ENCODE measurements at regions not wholly inside any gene's neighbourhood (a gene's known extent, or its start where the extent isn't known, plus 50 kb on each side); places are given as distances from the start of the nearest gene placed in this dataset.

DNA sequence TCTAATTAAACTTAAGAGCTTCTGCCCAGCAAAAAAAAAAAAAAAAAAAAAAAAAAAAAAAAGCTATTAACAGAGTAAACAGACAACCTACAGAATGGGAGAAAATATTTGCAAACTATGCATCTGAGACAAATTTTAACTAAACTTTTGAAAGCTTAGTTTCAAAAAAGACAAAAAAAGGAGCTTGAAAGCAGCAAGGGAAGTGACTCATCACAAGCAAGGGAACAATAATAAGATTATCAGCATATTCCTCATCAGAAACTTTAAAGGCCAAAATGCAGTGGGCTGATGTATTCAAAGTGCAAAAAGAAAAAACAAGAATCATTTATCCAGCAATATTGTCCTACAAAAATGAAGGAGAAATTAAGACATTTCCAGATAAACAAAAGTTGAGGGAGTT, 158.6 kb downstream of the RNF144B start:
- Histone ChIP-seq H3K27me3 (ENCODE audit: insufficient read depth) (no peaks in the 10 kb centered on the region), H3K4me1 (ENCODE audit: control insufficient read depth in 1 of 2, insufficient read depth in 2 of 2, low read depth in 1 of 2, low read length in 1 of 2) (no peaks in the 10 kb centered on the region), H4K20me1 (ENCODE audit: insufficient read depth) (no peaks in the 10 kb centered on the region), H3K27ac (ENCODE audit: low read depth in 2 of 2, low read length in 1 of 2) (no peak overlapping the region), H3K36me3 (replicated peaks in 1 of 2; ENCODE audit: control insufficient read depth in 1 of 2, insufficient read depth in 2 of 2, low read length in 1 of 2) (peaks cover 0 to 3% of the 10 kb centered on the region in 2 experiments), H2AFZ (ENCODE audit: low read depth) (no peak overlapping the region), H3K4me3 (ENCODE audit: low read depth in 2 of 2, low read length in 1 of 2) (no peak overlapping the region), H3K9ac (no peak overlapping the region), H3K79me2 (ENCODE audit: insufficient read depth) (no peaks in the 10 kb centered on the region), H3K4me2 (no peak overlapping the region), H3K9me3 (0 out of 2 replicates have a peak, but pooled peaks cover 5% of the 10 kb centered on the region), H3K9me2 (no peaks in the 10 kb centered on the region; the same call in 1 of the 2 replicates), H3F3A (replicated peaks; ENCODE audit: insufficient read depth) (no peaks in the 10 kb centered on the region)
- ChIA-PET CTCF (no interaction called here), POLR2A (no interaction called here)
- no peak for TF ChIP-seq TEAD4 (IDR thresholded peaks at IDR 0.05; ENCODE audit: borderline replicate concordance, insufficient read depth)
- TF ChIP-seq NFIC (IDR thresholded peaks at IDR 0.05; ENCODE audit: borderline replicate concordance), result no peak
- no peak for TF ChIP-seq MXI1 (IDR thresholded peaks at IDR 0.05; ENCODE audit: low read depth, low read length)
- TF ChIP-seq EP300 (IDR thresholded peaks at IDR 0.05; ENCODE audit: borderline replicate concordance in 1 of 2, low read depth in 1 of 2, low read length in 1 of 2), result no peak
- TF ChIP-seq, protein P1, sequence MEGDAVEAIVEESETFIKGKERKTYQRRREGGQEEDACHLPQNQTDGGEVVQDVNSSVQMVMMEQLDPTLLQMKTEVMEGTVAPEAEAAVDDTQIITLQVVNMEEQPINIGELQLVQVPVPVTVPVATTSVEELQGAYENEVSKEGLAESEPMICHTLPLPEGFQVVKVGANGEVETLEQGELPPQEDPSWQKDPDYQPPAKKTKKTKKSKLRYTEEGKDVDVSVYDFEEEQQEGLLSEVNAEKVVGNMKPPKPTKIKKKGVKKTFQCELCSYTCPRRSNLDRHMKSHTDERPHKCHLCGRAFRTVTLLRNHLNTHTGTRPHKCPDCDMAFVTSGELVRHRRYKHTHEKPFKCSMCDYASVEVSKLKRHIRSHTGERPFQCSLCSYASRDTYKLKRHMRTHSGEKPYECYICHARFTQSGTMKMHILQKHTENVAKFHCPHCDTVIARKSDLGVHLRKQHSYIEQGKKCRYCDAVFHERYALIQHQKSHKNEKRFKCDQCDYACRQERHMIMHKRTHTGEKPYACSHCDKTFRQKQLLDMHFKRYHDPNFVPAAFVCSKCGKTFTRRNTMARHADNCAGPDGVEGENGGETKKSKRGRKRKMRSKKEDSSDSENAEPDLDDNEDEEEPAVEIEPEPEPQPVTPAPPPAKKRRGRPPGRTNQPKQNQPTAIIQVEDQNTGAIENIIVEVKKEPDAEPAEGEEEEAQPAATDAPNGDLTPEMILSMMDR (IDR thresholded peaks at IDR 0.05), result no peak
- TF ChIP-seq FOXJ3 (CRISPR knock-in tag; IDR thresholded peaks at IDR 0.05), result no peak
- TF ChIP-seq TAF1 (IDR thresholded peaks at IDR 0.05; ENCODE audit: borderline replicate concordance, low read depth, low read length), result no peak
- TF ChIP-seq GABPA (IDR thresholded peaks at IDR 0.05; ENCODE audit: low read depth), result no peak
- no peak for TF ChIP-seq YY1 (IDR thresholded peaks at IDR 0.05; ENCODE audit: low read depth)
- TF ChIP-seq EZH2phosphoT487 (IDR thresholded peaks at IDR 0.05; ENCODE audit: borderline replicate concordance, low read depth), result no peak
- no peak for DNase-seq

DNA sequence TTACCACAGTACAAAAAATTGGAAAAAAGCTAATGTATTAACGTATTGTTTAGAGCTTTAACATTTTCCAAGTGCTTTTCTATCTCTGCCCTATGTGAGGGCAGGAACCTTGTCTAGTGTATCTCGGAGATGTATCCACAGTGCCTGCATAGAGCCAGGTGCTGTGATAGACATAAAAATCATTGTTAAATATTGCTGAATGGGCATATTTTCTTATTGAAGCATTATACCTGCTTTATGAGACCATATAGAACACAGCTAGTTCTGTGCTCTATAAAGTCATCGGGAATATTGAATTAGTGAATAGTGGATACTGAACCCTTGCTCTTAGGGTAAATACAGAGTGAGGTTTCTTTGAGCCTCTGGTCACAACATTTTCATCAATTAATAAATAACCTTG, 163.0 kb downstream of the RNF144B start:
- Histone ChIP-seq H3K4me3 (ENCODE audit: low read depth in 2 of 2, low read length in 1 of 2) (no peak overlapping the region), H3K79me2 (ENCODE audit: insufficient read depth) (no peaks in the 10 kb centered on the region), H3K9me2 (no peaks in the 10 kb centered on the region; the same call in 1 of the 2 replicates), H4K20me1 (ENCODE audit: insufficient read depth) (no peaks in the 10 kb centered on the region), H3K4me2 (no peak overlapping the region), H3K9me3 (no peaks in the 10 kb centered on the region), H3K27ac (ENCODE audit: low read depth in 2 of 2, low read length in 1 of 2) (no peak overlapping the region), H3F3A (replicated peaks; ENCODE audit: insufficient read depth) (no peaks in the 10 kb centered on the region), H3K27me3 (ENCODE audit: insufficient read depth) (no peaks in the 10 kb centered on the region), H3K4me1 (ENCODE audit: control insufficient read depth in 1 of 2, insufficient read depth in 2 of 2, low read depth in 1 of 2, low read length in 1 of 2) (no peaks in the 10 kb centered on the region), H3K36me3 (replicated peaks in 1 of 2; ENCODE audit: control insufficient read depth in 1 of 2, insufficient read depth in 2 of 2, low read length in 1 of 2) (no peaks in the 10 kb centered on the region), H2AFZ (ENCODE audit: low read depth) (no peak overlapping the region), H3K9ac (no peak overlapping the region)
- POLR2A ChIA-PET, result no interaction called here
- CTCF ChIA-PET, result interaction anchor here (1.0 kb wide), 1 partner anchor 22 kb away, joined by 3 read pairs; no protein-coding TSS in a partner anchor
- no peak for DNase-seq
- TF ChIP-seq TCF12 (IDR thresholded peaks at IDR 0.05), result no peak
- TF ChIP-seq GABPA (IDR thresholded peaks at IDR 0.05; ENCODE audit: low read depth), result no peak
- TF ChIP-seq, protein P2, sequence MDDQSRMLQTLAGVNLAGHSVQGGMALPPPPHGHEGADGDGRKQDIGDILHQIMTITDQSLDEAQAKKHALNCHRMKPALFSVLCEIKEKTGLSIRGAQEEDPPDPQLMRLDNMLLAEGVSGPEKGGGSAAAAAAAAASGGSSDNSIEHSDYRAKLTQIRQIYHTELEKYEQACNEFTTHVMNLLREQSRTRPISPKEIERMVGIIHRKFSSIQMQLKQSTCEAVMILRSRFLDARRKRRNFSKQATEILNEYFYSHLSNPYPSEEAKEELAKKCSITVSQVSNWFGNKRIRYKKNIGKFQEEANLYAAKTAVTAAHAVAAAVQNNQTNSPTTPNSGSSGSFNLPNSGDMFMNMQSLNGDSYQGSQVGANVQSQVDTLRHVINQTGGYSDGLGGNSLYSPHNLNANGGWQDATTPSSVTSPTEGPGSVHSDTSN (IDR thresholded peaks at IDR 0.05), result no peak
- TF ChIP-seq NRF1 (IDR thresholded peaks at IDR 0.05; ENCODE audit: low read depth, low read length), result no peak
- no peak for TF ChIP-seq EP300 (IDR thresholded peaks at IDR 0.05; ENCODE audit: borderline replicate concordance in 1 of 2, low read depth in 1 of 2, low read length in 1 of 2)
- no peak for TF ChIP-seq RFX5 (IDR thresholded peaks at IDR 0.05; ENCODE audit: low read length)
- TF ChIP-seq, protein P3, sequence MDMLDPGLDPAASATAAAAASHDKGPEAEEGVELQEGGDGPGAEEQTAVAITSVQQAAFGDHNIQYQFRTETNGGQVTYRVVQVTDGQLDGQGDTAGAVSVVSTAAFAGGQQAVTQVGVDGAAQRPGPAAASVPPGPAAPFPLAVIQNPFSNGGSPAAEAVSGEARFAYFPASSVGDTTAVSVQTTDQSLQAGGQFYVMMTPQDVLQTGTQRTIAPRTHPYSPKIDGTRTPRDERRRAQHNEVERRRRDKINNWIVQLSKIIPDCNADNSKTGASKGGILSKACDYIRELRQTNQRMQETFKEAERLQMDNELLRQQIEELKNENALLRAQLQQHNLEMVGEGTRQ (IDR thresholded peaks at IDR 0.05; ENCODE audit: borderline replicate concordance, low read depth, low read length), result no peak
- TF ChIP-seq POLR2AphosphoS5 (IDR thresholded peaks at IDR 0.05; ENCODE audit: low read depth, low read length), result no peak
- TF ChIP-seq YY1 (IDR thresholded peaks at IDR 0.05; ENCODE audit: low read depth), result no peak
- TF ChIP-seq SIN3A (IDR thresholded peaks at IDR 0.05; ENCODE audit: borderline replicate concordance, low read depth, low read length), result no peak
- no peak for TF ChIP-seq RCOR1 (IDR thresholded peaks at IDR 0.05; ENCODE audit: low read length)
- no peak for TF ChIP-seq EZH2phosphoT487 (IDR thresholded peaks at IDR 0.05; ENCODE audit: borderline replicate concordance, low read depth)
- TF ChIP-seq, protein P4, sequence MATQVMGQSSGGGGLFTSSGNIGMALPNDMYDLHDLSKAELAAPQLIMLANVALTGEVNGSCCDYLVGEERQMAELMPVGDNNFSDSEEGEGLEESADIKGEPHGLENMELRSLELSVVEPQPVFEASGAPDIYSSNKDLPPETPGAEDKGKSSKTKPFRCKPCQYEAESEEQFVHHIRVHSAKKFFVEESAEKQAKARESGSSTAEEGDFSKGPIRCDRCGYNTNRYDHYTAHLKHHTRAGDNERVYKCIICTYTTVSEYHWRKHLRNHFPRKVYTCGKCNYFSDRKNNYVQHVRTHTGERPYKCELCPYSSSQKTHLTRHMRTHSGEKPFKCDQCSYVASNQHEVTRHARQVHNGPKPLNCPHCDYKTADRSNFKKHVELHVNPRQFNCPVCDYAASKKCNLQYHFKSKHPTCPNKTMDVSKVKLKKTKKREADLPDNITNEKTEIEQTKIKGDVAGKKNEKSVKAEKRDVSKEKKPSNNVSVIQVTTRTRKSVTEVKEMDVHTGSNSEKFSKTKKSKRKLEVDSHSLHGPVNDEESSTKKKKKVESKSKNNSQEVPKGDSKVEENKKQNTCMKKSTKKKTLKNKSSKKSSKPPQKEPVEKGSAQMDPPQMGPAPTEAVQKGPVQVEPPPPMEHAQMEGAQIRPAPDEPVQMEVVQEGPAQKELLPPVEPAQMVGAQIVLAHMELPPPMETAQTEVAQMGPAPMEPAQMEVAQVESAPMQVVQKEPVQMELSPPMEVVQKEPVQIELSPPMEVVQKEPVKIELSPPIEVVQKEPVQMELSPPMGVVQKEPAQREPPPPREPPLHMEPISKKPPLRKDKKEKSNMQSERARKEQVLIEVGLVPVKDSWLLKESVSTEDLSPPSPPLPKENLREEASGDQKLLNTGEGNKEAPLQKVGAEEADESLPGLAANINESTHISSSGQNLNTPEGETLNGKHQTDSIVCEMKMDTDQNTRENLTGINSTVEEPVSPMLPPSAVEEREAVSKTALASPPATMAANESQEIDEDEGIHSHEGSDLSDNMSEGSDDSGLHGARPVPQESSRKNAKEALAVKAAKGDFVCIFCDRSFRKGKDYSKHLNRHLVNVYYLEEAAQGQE (IDR thresholded peaks at IDR 0.05; ENCODE audit: low read depth, low read length), result no peak
- no peak for TF ChIP-seq RAD21 (IDR thresholded peaks at IDR 0.05; ENCODE audit: low read length)
- WGBS (ENCODE audit: low lambda C conversion rate), result 51% methylated on average over 3 of the region's 3 CpGs
